SH-SY5Y (cell line): ENCODE measurements at regions not wholly inside any gene's neighbourhood (a gene's known extent, or its start where the extent isn't known, plus 50 kb on each side); places are given as distances from the start of the nearest gene placed in this dataset.

ENCODE experiments used
- GATA2 ChIP-seq: IDR thresholded peaks from 2 replicates; pipeline ENCODE4 v1.6.1; 2011; ENCODE audit warnings: mild to moderate bottlenecking, low read depth, low read length
- GATA3 ChIP-seq: IDR thresholded peaks from 2 replicates; pipeline ENCODE4 v1.6.1; 2011; ENCODE audit warnings: low read depth, mild to moderate bottlenecking, low read length, moderate library complexity

DNA sequence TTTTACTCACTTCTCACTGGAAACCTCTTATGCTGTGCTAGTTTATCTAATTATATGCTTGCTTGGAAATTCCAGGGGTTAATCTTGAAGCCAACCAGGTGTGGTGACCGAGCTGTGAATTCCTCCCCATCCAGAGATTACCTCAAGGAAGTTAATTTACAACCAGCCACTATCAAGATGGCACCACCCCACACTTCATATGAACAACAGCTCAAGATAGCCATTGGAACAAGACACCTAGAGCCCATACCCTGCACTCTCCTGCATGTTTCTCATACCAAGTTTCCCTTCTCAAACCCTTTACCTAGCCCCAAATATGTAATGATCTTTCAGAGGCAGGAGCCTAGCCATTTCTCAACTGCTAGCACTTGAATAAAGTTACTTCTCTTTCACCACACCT, 2156.9 kb upstream of the C9orf72 start:
- TF ChIP-seq GATA2 (no peak), GATA3 (no peak)

DNA sequence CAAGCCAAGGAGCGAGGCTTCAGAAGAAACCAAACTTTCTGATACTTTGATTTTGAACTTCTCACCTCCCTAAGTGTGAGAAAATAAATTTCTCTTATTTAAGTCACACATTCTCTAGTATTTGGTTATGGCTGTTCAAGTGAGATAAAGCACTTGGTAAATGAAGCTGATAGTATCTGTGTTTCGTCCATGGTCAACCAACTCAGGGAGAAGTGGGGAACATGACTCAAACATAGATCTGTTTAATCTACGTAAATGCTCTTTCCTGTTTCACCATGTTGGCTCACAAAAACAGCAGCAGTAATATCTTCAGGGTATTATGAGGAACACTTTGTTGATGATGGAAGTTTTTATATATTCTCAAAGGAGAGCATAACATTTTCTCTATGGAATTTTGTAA, 2167.2 kb upstream of the C9orf72 start:
- TF ChIP-seq GATA3 (no peak), GATA2 (no peak)

DNA sequence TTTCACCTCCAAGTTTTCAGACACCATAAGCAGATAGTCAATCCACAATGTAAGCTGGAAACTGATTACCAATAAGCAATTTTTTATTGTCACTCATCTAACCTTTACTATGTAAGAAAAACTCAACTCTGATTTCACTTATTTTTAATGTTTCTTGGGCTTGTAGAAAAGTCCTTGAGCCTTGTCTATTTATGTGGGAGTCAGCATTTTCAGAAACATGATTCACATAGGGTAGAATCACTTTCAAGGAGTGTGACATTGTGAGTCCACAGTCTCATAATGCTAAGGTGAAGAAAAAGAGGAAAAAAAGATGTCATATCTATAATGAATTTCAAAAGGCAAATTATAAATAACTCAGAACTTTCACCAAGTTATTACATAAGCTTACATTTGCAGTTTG, 2167.9 kb upstream of the C9orf72 start:
- TF ChIP-seq GATA3 (no peak), GATA2 (no peak)

DNA sequence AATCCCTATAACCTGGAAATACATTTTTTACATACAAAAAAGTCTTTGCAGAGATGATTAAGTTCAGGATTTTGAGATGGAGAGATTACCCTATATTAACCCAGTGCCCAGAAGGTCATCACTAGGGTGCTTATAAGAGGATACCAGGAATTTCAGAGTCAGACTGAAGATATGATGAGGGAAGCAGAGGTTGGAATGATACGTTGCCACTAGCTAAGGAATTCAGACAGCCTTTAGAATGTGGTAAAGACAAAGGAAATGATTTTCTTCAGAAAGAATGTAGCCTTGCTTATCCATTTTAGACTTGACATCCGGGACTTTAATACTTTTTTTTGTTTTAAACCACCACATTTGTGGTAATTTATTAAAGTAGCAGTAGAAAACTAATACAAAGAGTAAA, 2176.8 kb upstream of the C9orf72 start:
- TF ChIP-seq GATA2 = no peak
- TF ChIP-seq GATA3 = no peak

DNA sequence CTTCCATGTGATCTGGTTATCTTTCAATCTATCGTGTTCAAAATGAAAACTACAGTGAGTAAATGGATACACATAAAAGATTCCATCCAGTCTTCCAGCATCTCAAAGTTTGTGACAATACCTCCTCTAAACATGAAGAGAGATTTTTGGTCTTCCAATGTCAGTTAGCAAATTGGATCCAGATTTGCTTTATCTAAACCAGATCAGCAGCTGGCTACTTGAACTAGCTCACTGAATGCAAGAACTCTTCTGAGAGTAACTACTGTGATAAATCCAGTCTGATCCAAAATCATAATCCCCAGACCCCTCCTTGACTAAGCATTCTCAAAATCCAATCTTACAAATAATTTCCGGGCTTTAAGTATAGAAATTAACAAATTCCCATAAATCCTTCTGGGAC, 2177.9 kb upstream of the C9orf72 start:
- TF ChIP-seq GATA3 (peak; percentile 90), GATA2 (peak; percentile 71; the same call in 1 of the 2 replicates)

DNA sequence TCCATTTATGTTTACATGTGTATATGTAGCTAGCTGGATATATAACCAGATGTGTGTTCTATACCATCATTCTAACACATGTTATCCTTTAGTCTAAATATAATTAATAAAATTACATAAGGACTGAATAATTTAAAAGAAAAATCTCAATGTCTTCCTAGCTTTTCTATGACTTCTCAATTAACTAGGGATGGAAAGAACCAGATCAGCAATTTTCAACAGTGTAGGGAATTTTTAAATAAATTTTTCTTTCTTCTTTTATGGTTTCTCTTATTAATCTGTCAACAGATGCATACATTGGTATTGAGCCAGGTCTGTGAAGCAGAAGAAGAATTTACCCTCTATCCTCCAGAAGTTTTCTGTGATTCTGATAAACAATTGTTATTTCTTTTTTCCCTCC, 2180.4 kb upstream of the C9orf72 start:
- no peak for TF ChIP-seq GATA2
- TF ChIP-seq GATA3 = no peak

DNA sequence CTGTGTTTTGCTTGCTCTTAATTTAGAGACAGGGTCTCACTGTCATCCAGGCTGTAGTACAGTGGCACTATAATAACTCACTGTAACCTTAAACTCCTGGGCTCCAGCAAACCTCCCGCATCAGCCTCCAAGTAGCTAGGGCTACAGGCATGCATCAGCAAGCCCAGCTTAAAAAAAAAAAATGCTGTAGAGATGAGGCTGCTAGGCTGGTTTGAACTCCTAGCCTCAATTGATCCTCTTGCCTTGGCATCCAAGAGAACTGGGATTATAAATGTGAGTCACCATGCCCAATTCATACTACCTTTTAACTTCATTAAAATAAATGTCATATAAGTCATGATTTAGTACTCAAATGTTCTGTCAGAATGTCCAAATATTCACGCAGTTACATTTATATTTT, 2195.7 kb upstream of the C9orf72 start:
- TF ChIP-seq GATA2 (no peak), GATA3 (no peak)

DNA sequence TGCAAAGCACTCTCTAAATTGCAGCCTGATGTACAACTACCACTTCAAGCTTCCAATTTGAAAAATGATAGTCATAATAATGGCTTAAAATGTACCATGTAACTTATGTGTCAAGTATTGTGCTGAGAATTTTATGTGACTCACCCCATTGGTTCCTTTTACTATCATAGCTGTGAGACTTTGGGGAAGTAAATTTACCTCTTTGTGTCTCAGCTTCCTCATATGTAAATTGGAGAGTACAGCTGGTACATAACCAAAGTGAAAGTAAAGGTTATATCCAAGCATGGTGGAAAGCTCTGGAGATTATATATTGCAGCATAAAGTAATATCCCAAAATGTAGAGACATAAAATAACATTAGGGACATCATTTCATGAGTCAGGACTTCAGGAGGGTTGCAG, 2200.4 kb upstream of the C9orf72 start:
- TF ChIP-seq GATA2 = no peak
- TF ChIP-seq GATA3 = no peak

DNA sequence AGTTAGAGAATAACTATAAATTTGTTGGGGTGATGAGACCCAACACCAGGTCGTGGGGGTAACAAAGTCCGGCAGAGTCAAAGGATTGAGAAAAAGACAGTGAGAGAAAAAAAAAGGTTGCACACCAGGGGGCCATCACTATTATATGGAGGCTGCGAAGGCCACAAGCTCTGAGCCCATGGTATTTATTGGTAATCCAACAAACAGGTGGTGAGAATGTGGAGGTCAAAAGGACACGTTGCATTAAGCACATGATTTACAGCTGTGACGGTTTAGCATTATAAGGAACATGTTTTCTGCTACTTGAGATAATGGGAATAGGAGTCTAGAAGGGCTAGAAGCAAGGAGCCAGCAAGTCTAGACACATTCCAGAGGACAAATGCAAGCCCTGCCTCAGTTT, 2202.2 kb upstream of the C9orf72 start:
- TF ChIP-seq GATA2 (no peak), GATA3 (no peak)

DNA sequence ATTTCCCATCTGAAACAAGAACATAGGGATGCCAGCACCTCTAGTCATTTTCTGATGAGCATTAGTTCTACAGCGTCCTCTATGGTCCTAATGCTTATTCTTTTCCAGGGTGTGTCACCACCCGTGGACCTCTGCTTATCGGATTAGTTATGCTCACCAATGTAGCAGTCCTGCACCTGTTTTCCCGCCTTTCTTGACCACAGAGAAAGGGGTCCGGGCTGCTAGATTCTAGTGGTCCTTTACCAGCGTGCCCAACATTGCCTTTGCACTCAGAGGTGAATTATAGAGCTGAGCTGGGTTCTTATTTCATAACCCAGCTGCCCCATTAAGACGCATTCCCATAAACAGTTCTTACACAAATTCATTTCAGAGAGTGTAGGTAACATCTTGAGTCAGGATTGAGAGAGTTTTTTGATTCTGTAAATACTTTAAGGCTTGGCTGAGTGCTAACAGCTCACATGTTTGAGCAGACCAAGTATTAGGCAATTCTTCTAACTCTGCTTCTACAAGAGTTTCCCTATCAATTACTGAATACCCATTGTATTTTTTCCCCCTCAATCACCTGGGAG, 2205.1 kb upstream of the C9orf72 start:
- no peak for TF ChIP-seq GATA2
- no peak for TF ChIP-seq GATA3

DNA sequence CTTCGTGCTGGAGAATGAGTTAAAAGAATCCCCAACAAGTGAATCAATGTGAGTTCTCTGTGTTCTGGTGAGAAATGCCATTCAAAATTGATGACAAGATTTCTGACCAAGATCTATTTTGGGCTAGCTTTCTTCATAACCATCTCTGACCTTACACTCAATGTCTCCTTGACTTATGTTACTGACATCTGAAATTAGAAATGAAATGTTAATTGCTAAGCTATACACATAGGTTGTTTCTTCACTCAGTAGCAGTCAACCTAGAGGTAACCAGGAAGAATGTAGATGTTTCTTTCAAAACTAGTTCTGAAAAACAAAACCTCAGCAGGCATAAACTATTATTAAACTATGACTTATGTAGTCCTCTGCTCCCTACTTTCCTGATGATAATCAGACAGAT, 2220.7 kb upstream of the C9orf72 start:
- no peak for TF ChIP-seq GATA2
- TF ChIP-seq GATA3 = no peak

DNA sequence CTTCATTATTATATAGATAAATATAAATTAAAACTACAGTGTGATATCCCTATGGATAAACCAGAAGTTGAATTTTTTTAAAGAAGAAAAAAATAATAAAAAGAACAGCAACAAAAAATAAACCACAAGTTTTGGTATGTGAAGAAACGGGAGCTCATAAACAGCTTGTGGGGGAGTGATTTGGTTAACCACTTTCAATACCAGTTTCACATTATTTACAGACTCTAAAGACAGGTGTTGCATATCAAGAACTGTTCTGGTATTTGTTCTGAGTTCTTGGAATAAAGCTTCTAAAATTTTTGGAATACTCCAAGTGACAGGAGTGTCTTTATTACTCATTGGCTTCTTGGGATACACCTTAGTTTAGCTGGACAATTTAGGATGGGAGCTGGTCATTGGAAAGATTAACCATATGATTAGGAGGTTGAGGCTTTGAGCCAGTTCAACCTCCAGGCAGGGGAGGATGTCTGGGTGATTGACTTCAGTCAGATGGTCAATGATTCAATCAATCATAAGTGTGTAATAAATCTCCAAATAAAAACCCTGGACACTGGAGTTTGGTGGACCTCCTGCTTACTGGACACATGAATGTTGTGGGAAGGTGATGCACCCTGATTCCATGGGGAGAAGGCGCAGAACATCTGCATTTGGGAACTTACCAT, 2223.1 kb upstream of the C9orf72 start:
- TF ChIP-seq GATA3 (no peak), GATA2 (no peak)

DNA sequence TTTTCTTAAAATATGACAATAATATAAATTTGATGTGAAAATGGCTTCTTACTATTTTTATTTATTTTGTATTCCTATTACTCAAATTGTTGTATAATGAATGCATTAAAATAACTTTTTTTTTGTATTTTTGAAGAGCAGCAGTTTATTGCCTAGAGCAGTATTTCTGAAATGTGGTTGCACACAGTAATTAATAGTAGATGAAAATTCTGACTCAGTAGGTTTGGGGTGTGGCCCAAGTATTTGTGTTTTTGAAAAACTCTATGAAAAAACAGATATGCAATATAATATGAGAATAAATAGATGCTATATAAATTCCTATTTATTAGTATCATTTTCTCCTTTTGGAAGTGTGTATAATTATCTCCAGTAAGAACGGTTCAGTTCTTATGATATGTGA, 2225.3 kb upstream of the C9orf72 start:
- TF ChIP-seq GATA3 (no peak), GATA2 (no peak)

DNA sequence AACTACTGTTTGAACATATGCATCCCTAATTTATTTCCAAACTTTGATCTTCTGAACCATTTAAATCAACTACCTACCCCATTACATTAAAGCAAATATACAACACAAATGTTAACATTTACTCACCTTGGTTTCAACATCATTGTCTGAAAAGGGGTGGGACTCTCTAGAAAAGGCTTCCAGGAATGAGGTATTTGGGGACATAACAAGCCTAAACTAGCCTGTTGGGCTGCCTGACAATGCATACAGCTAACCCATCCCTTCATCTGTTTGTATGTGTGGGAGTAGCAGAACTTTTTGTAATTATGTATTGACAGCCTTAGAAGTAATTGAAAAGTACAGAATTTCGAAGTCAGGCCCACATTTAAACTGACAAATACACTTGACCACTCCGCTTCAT, 2225.9 kb upstream of the C9orf72 start:
- TF ChIP-seq GATA3 = no peak

DNA sequence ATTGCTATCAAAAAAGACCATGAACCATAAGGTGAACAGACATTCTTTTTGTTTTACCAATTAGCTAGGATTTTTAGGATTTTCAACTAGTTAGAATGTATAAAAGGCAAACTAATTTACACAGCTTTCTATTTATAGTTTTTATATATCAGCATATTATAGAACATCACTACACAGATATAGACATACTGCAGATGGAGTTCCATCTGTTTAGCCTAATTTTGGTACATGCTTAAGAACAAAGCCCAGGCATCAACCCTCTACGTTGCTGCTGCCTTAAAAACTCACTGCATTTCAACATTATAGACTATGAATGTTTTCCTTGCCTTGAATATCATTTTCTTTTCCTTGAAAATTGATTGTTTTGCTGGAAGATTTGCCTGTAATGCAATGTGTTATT, 2227.5 kb upstream of the C9orf72 start:
- no peak for TF ChIP-seq GATA3
- no peak for TF ChIP-seq GATA2

DNA sequence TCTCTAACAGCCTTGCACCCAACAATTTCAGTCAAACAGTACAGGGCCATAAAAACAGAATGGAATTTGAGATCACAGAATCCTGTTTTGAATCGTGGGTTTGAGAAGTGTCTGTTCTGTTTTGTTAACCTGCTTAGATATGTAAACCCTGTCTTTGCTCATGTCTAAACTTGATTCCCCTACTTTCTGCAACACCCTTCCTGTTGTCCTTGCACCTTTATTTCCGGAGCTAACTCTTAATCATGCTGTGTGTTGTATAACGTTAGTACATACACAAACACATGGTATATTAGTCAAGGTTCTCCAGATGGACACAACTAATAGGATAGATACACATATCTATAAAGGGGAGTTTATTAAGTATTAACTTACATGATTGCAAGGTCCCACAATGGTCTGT, 2229.2 kb upstream of the C9orf72 start:
- TF ChIP-seq GATA2 (no peak), GATA3 (no peak)
